A549 (cell line): ENCODE measurements at regions not wholly inside any gene's neighbourhood (a gene's known extent, or its start where the extent isn't known, plus 50 kb on each side); places are given as distances from the start of the nearest gene placed in this dataset.

Experiments used
- BHLHE40 ChIP-seq: IDR thresholded peaks from 2 replicates; pipeline ENCODE4 v1.6.1; 2012; ENCODE audit warnings: low read depth, low read length, inconsistent platforms
- CEBPB ChIP-seq, 2 experiments: fragments of >200 bp in 1 of 2; sonication (Bioruptor Twin) in 1 of 2; formaldehyde crosslinking in 1 of 2; IDR thresholded peaks; 2 replicates each; pipeline ENCODE4 v1.6.1; 2012 to 2016
- CTCF ChIP-seq: fragments of >200 bp; sonication (Bioruptor Twin); formaldehyde crosslinking; IDR thresholded peaks from 3 replicates; pipeline ENCODE4 v1.5.1; 2016
- ESRRA ChIP-seq: fragments of 150-350 bp; IDR thresholded peaks from 2 replicates; pipeline ENCODE4 v1.6.1; 2014; ENCODE audit warnings: mild to moderate bottlenecking, low read length, borderline replicate concordance
- FOXS1 ChIP-seq: fragments of 250-450 bp; sonication (Bioruptor Pico); IDR thresholded peaks from 2 replicates; pipeline ENCODE4 v1.5.0; 2020; ENCODE audit warnings: mild to moderate bottlenecking, moderate library complexity
- HDAC2 ChIP-seq: fragments of 200-600 bp; sonication (generic); IDR thresholded peaks from 2 replicates; pipeline ENCODE4 v1.6.1; 2016
- HEYL ChIP-seq: fragments of 250-450 bp; sonication (Bioruptor Pico); IDR thresholded peaks from 2 replicates; pipeline ENCODE4 v1.8.0; 2021; ENCODE audit warnings: mild to moderate bottlenecking, moderate library complexity
- HOXA7 ChIP-seq: fragments of 250-450 bp; sonication (Bioruptor Pico); IDR thresholded peaks from 2 replicates; pipeline ENCODE4 v1.5.0; 2020; ENCODE audit warnings: mild to moderate bottlenecking, moderate library complexity
- POLR2A ChIP-seq: IDR thresholded peaks from 2 replicates; pipeline ENCODE4 v1.6.1; 2012; ENCODE audit warnings: mild to moderate bottlenecking, low read length
- RCOR1 ChIP-seq: fragments of 150-350 bp; IDR thresholded peaks from 2 replicates; pipeline ENCODE4 v1.6.1; 2014; ENCODE audit warnings: antibody characterized with exemption, low read length, low read depth
- TF ChIP-seq, protein P1 (sequence below): fragments of 200-600 bp; sonication (generic); IDR thresholded peaks from 2 replicates; pipeline ENCODE4 v1.6.1; 2016; ENCODE audit warnings: antibody characterized with exemption, mild to moderate bottlenecking, moderate library complexity
- TF ChIP-seq, protein P2 (sequence below): fragments of >200 bp; sonication (Bioruptor Twin); formaldehyde crosslinking; IDR thresholded peaks from 3 replicates; pipeline ENCODE4 v1.6.1; 2016

- TF ChIP-seq BHLHE40 (no peak), HEYL (CRISPR knock-in tag) (no peak), CTCF (no peak), FOXS1 (no peak), RCOR1 (no peak), CEBPB (IDR thresholded peaks at IDR 0.05) (no peak), POLR2A (no peak), ESRRA (no peak), HDAC2 (no peak), HOXA7 (no peak)
- TF ChIP-seq, protein P1, sequence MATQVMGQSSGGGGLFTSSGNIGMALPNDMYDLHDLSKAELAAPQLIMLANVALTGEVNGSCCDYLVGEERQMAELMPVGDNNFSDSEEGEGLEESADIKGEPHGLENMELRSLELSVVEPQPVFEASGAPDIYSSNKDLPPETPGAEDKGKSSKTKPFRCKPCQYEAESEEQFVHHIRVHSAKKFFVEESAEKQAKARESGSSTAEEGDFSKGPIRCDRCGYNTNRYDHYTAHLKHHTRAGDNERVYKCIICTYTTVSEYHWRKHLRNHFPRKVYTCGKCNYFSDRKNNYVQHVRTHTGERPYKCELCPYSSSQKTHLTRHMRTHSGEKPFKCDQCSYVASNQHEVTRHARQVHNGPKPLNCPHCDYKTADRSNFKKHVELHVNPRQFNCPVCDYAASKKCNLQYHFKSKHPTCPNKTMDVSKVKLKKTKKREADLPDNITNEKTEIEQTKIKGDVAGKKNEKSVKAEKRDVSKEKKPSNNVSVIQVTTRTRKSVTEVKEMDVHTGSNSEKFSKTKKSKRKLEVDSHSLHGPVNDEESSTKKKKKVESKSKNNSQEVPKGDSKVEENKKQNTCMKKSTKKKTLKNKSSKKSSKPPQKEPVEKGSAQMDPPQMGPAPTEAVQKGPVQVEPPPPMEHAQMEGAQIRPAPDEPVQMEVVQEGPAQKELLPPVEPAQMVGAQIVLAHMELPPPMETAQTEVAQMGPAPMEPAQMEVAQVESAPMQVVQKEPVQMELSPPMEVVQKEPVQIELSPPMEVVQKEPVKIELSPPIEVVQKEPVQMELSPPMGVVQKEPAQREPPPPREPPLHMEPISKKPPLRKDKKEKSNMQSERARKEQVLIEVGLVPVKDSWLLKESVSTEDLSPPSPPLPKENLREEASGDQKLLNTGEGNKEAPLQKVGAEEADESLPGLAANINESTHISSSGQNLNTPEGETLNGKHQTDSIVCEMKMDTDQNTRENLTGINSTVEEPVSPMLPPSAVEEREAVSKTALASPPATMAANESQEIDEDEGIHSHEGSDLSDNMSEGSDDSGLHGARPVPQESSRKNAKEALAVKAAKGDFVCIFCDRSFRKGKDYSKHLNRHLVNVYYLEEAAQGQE: no peak
- TF ChIP-seq, protein P2, sequence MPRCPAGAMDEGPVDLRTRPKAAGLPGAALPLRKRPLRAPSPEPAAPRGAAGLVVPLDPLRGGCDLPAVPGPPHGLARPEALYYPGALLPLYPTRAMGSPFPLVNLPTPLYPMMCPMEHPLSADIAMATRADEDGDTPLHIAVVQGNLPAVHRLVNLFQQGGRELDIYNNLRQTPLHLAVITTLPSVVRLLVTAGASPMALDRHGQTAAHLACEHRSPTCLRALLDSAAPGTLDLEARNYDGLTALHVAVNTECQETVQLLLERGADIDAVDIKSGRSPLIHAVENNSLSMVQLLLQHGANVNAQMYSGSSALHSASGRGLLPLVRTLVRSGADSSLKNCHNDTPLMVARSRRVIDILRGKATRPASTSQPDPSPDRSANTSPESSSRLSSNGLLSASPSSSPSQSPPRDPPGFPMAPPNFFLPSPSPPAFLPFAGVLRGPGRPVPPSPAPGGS: no peak
Observed at GRCh38 chr6:103000688-103001087, 1607.2 kb downstream of the GRIK2 start.
